H1 (cell line): ENCODE measurements at regions not wholly inside any gene's neighbourhood (a gene's known extent, or its start where the extent isn't known, plus 50 kb on each side); places are given as distances from the start of the nearest gene placed in this dataset.

Experiments used
- CEBPB ChIP-seq: IDR thresholded peaks from 2 replicates; pipeline ENCODE4 v1.6.1; 2012; ENCODE audit warnings: low read depth, low read length
- CHD2 ChIP-seq: IDR thresholded peaks from 2 replicates; pipeline ENCODE4 v1.6.1; 2012; ENCODE audit warnings: low read length, improper control_type of control experiment
- CHD7 ChIP-seq: fragments of 300-600 bp; sonication (generic); IDR thresholded peaks from 2 replicates; pipeline ENCODE4 v1.7.1; 2012; ENCODE audit warnings: low read length, moderate library complexity, mild to moderate bottlenecking, inconsistent platforms; ENCODE audit not compliant: insufficient replicate concordance
- EGR1 ChIP-seq: IDR thresholded peaks from 2 replicates; pipeline ENCODE4 v1.6.1; 2011; ENCODE audit warnings: low read depth, low read length, borderline replicate concordance
- FOSL1 ChIP-seq: IDR thresholded peaks from 2 replicates; pipeline ENCODE4 v1.6.1; 2011; ENCODE audit warnings: mild to moderate bottlenecking, low read depth, low read length, moderate library complexity; ENCODE audit not compliant: insufficient read depth
- GTF2F1 ChIP-seq: IDR thresholded peaks from 2 replicates; pipeline ENCODE4 v1.6.1; 2012; ENCODE audit warnings: low read depth, low read length, improper control_type of control experiment, borderline replicate concordance
- KDM4A ChIP-seq: IDR thresholded peaks from one replicate; pipeline ENCODE4 v1.7.1; 2012; ENCODE audit warnings: low read depth, mild to moderate bottlenecking, moderate library complexity, low read length, inconsistent platforms; ENCODE audit not compliant: severe bottlenecking
- RNF2 ChIP-seq: fragments of 200-900, 300-1000 bp; sonication (generic); IDR thresholded peaks from 2 replicates; pipeline ENCODE4 v1.7.1; 2016; ENCODE audit warnings: borderline replicate concordance, low read depth, mild to moderate bottlenecking, antibody characterized with exemption, low read length; ENCODE audit not compliant: poor library complexity, severe bottlenecking; ENCODE audit errors: missing control alignments
- RXRA ChIP-seq: IDR thresholded peaks from 2 replicates; pipeline ENCODE4 v1.6.1; 2011; ENCODE audit warnings: low read depth, mild to moderate bottlenecking, low read length, moderate library complexity; ENCODE audit not compliant: insufficient read depth
- SP1 ChIP-seq: IDR thresholded peaks from 2 replicates; pipeline ENCODE4 v1.6.1; 2011; ENCODE audit warnings: low read depth, low read length
- SP2 ChIP-seq: IDR thresholded peaks from 2 replicates; pipeline ENCODE4 v1.6.1; 2012; ENCODE audit warnings: mild to moderate bottlenecking, low read length, inconsistent platforms

- TF ChIP-seq CHD7 (no peak), FOSL1 (no peak), CEBPB (no peak), CHD2 (no peak), RXRA (no peak), RNF2 (no peak), EGR1 (no peak), KDM4A (no peak), SP2 (no peak), GTF2F1 (no peak), SP1 (no peak)
Observed at GRCh38 chr16:48852458-48852857, 242.5 kb upstream of the N4BP1 start (continued).
